ENCODE measurements at regions not wholly inside any gene's neighbourhood (a gene's known extent, or its start where the extent isn't known, plus 50 kb on each side); places are given as distances from the start of the nearest gene placed in this dataset.

DNA sequence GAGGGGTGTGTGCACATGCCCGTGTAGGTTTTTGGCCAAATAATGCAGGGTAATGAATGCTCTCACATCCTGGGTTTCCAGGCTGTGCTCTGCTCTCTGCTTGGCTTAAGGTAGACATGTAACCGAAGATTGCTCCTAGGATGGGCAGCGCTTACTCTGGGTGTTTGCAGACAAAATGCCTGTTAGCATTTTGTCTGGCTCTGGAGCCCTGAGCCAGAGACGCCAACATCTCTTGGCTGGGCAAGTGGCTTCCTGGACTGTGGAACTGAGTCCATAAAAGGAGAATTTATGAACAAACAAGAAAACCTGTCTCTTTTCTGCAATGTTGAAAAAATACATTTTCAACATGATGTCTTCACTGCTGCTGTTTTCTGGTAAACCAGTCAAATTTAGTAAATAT is 96.0 kb upstream of the TSPAN2 start:
- TF ChIP-seq CTCF (conservative IDR thresholded peaks at IDR 0.05; ENCODE audit: low read length) = no peak
- TF ChIP-seq EZH2phosphoT487 (IDR thresholded peaks at IDR 0.05; ENCODE audit: borderline replicate concordance, low read depth, low read length) = no peak

Measured in OCI-LY7 (cell line).